ACC112 (cell line): ENCODE measurements at regions not wholly inside any gene's neighbourhood (a gene's known extent, or its start where the extent isn't known, plus 50 kb on each side); places are given as distances from the start of the nearest gene placed in this dataset.

Source experiments
- H2AFZ ChIP-seq: fragments of 200-600 bp; sonication (generic); one replicate; pipeline ENCODE4 v1.6.0; 2017; ENCODE audit warnings: antibody characterized with exemption, low read length; ENCODE audit not compliant: unreplicated experiment
- H3K27ac ChIP-seq: fragments of 200-600 bp; sonication (generic); 2 replicates; pipeline ENCODE4 v1.5.1; 2014; ENCODE audit warnings: low read depth, mild to moderate bottlenecking, antibody characterized with exemption, low read length, moderate library complexity
- H3K27me3 ChIP-seq: fragments of 200-600 bp; sonication (generic); 2 replicates; pipeline ENCODE4 v1.6.1; 2014; ENCODE audit warnings: mild to moderate bottlenecking, antibody characterized with exemption, low read length, moderate library complexity, mixed read lengths; ENCODE audit not compliant: insufficient read depth
- H3K36me3 ChIP-seq: fragments of 200-600 bp; sonication (generic); 2 replicates; pipeline ENCODE4 v1.6.1; 2016; ENCODE audit warnings: mild to moderate bottlenecking, antibody characterized with exemption, low read length, moderate library complexity, mixed read lengths; ENCODE audit not compliant: insufficient read depth
- H3K4me1 ChIP-seq: fragments of 200-600 bp; sonication (generic); one replicate; pipeline ENCODE4 v1.6.1; 2016; ENCODE audit warnings: low read length, mixed read lengths; ENCODE audit not compliant: insufficient read depth, unreplicated experiment, control insufficient read depth
- H3K4me3 ChIP-seq: fragments of 200-600 bp; sonication (generic); 2 replicates; pipeline ENCODE4 v1.5.1; 2014; ENCODE audit warnings: mild to moderate bottlenecking, low read depth, low read length
- H3K79me2 ChIP-seq: fragments of 200-600 bp; sonication (generic); one replicate; pipeline ENCODE4 v1.6.0; 2016; ENCODE audit warnings: low read length; ENCODE audit not compliant: control insufficient read depth, unreplicated experiment, insufficient read depth

DNA sequence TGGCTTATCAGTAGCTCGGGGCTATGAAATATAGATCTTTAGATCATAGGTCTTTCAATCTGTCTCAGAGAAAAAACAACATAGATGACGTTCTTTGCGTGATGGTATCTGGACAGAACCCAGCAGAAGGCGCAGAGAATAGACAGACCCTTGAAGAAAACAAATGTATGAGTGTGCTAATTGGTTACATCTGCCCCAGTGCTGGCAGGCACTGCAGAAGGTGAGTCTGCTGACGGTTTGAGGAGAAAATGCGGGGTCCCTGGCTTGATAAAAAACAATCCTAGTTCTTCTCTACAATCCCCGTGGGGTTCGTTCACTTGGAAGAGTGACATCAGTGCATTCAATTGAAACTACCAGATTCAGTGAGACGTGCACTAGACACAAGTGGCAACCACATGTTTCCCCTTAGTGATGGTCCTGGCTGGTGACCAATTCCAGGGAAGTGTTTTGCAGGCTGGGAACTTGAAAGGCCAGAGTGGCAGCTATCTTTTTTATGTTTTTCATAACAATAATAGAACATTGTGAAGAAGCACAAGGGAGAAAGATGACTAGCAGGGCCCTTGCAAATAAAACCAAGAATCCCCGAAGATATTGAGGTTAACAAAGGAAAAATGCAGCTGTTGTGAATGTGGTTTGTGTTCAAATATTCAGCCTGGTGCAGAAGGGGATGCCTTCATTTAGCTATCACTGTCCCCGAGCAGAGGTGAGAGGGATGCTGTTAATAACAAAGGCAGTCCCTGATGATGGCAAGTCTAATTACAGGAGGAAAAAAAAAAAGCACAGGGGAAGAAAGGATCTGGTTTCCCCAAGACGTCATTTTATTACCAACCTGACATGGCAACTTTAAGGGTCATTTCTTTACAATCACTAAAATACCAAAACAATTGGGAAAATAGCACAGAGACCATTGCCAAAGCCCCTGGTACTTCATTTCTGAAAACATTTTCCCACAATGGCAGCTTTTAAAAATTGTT is 337.6 kb upstream of the FIGN start:
- H2AFZ ChIP-seq, result no peak overlapping the region
- H3K4me1 ChIP-seq, result no peaks in the 10 kb centered on the region
- 0 out of 2 replicates have a peak, but pooled peaks cover 4% of the 10 kb centered on the region for H3K27me3 ChIP-seq
- H3K27ac ChIP-seq, result no peak overlapping the region
- H3K4me3 ChIP-seq, result no peak overlapping the region
- H3K79me2 ChIP-seq, result no peaks in the 10 kb centered on the region
- no peaks in the 10 kb centered on the region for H3K36me3 ChIP-seq

- no peak overlapping the region for H3K4me3 ChIP-seq
- no peaks in the 10 kb centered on the region for H3K27me3 ChIP-seq
- H3K4me1 ChIP-seq, result no peaks in the 10 kb centered on the region
- H2AFZ ChIP-seq, result no peak overlapping the region
- no peaks in the 10 kb centered on the region for H3K36me3 ChIP-seq
- no peak overlapping the region for H3K27ac ChIP-seq
- no peaks in the 10 kb centered on the region for H3K79me2 ChIP-seq
These were observed 333.7 kb upstream of the FIGN start for GRCh38 chr2:164069540-164069939.

GRCh38 chr2:164068063-164068462 is 332.3 kb upstream of the FIGN start:
- Histone ChIP-seq H3K27ac (no peak overlapping the region), H3K4me3 (no peak overlapping the region), H3K36me3 (no peaks in the 10 kb centered on the region), H3K79me2 (no peaks in the 10 kb centered on the region), H3K4me1 (no peaks in the 10 kb centered on the region), H3K27me3 (no peaks in the 10 kb centered on the region), H2AFZ (no peak overlapping the region)

DNA sequence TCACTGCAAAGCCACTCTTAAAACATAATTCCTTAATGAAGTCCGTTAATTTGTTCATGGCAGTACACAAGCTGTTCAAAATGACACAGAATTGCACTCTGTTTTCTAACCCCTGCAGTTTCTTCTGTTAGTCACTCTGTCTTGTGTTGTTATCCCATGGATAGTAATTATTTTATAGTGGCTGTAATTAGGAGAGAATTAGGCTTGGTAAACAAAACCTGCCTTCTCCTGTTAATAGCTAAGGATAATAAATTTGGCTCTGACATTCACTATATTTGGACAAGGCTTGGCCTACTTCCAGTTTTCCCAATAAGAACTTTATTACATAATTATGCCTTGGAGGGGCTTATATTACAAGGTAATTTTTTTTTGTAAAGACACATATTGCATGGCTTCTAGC is 330.3 kb upstream of the FIGN start:
- Histone ChIP-seq H3K27me3 (no peaks in the 10 kb centered on the region), H3K4me1 (no peaks in the 10 kb centered on the region), H3K4me3 (no peak overlapping the region), H2AFZ (no peak overlapping the region), H3K79me2 (no peaks in the 10 kb centered on the region), H3K36me3 (no peaks in the 10 kb centered on the region), H3K27ac (no peak overlapping the region)

DNA sequence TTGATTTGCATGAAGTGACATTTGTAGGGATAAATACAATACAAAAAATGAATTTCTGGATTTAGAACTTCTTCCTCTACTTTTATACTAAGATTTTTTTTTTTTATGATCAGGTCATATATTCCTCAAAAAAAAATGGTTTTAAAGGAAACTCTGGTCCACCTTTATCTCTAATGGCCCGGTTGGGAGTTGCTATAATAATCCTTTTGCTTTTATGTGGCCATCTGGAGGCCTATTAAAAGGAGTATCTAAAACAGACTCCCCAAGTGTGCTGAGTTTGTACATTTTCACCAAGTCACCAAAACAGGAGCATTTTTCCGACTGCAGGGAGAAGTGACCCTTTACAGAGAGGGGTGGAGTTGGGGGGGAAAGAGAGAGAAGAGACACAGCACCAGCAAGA is 329.2 kb upstream of the FIGN start:
- no peak overlapping the region for H3K4me3 ChIP-seq
- no peak overlapping the region for H2AFZ ChIP-seq
- no peaks in the 10 kb centered on the region for H3K36me3 ChIP-seq
- no peaks in the 10 kb centered on the region for H3K79me2 ChIP-seq
- no peak overlapping the region for H3K27ac ChIP-seq
- H3K27me3 ChIP-seq, result no peaks in the 10 kb centered on the region
- H3K4me1 ChIP-seq, result no peaks in the 10 kb centered on the region

DNA sequence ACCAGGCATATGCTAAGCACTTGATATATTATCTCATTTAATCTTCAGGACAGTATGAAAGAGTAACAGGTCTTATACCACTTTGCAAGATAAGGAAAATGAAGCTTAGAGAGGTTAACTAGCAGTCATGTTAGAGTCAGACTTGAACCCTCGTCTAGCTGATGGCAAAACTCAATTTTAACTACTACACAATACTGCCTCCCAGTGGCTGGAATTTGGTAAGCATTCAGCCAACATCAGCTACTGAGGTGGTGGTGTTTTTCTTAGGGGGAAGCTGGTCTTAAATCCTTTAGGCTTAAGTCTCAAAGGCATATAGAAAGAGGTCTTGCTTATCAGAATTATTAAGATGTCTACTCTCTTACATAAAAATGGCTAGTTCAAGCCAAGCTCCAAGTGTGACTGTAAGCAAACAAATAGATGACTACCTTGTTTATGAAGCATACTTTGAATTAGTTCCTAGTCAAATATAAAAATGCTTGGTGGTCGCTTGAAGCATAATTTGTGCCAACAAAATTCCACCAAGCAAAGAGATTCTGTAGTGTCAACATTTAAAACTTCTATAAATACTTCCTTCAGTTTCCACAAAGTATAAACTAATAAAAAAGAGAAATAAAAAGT is 325.4 kb upstream of the FIGN start:
- no peak overlapping the region for H3K27ac ChIP-seq
- no peak overlapping the region for H3K4me3 ChIP-seq
- no peaks in the 10 kb centered on the region for H3K79me2 ChIP-seq
- H3K4me1 ChIP-seq, result no peaks in the 10 kb centered on the region
- no peaks in the 10 kb centered on the region for H3K27me3 ChIP-seq
- H2AFZ ChIP-seq, result no peak overlapping the region
- no peaks in the 10 kb centered on the region for H3K36me3 ChIP-seq

GRCh38 chr2:164060031-164060430 is 324.2 kb upstream of the FIGN start:
- Histone ChIP-seq H3K27ac (no peak overlapping the region), H3K36me3 (no peaks in the 10 kb centered on the region), H3K4me1 (no peaks in the 10 kb centered on the region), H3K4me3 (no peak overlapping the region), H3K27me3 (no peaks in the 10 kb centered on the region), H2AFZ (no peak overlapping the region), H3K79me2 (no peaks in the 10 kb centered on the region)

DNA sequence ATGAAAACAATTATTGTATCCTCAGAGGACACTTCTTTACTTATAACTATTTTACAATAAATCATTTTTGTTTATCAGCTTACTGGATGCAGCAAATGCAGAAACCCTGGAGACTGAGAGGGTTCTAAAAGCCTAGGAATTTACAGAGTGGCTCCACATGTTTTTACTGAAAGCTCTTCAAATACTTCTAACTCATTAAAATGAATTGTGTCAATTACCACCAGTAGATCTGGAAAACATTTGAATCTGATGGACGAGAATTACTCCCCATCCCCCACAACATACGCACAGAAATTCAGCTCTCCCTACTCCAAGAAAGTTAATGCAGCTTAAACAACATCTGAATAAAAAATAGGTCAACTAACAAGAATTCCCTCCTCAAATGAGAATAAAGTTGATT is 319.8 kb upstream of the FIGN start:
- Histone ChIP-seq H3K79me2 (no peaks in the 10 kb centered on the region), H3K4me1 (no peaks in the 10 kb centered on the region), H3K36me3 (no peaks in the 10 kb centered on the region), H3K4me3 (no peak overlapping the region), H3K27me3 (no peaks in the 10 kb centered on the region), H3K27ac (no peak overlapping the region), H2AFZ (no peak overlapping the region)

DNA sequence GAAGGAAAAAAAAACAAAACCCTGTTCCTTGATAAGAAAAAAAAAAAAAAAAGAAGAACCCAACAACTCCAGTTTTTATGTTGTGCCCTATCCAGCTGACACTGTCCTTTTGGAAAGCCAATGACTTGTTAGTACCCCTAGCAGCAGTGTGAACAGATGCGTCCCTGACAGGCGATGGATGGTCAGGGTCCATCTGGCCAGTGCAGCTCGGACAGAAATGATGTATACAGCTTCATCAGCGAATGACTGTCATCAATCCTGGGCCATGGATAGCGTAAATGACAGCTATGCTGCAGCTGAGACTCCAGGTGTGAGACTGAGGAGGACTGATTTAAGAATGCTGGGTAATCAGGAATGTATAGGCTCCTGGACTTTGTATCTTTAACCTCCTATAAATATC is 318.8 kb upstream of the FIGN start:
- Histone ChIP-seq H3K36me3 (no peaks in the 10 kb centered on the region), H3K4me1 (no peaks in the 10 kb centered on the region), H2AFZ (no peak overlapping the region), H3K4me3 (no peak overlapping the region), H3K27me3 (no peaks in the 10 kb centered on the region), H3K79me2 (no peaks in the 10 kb centered on the region), H3K27ac (no peak overlapping the region)

DNA sequence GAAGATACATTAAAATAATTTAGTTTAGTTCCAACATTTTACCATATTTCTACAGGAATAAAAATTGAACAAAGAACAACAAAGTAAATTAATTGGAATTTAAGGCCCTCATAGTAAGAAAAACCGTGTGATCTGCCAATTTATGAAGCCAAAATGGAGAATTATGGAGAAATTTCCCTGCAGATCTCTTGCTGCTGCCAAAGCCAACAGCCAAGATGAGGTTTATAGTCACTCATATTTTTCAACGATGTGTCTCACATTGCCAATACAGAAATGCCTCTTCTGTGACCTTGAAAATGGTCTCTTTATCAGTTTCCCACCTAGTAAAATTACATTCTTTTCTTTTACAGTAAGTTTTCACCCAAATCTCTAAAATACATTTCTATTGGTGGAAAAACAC is 317.2 kb upstream of the FIGN start:
- no peaks in the 10 kb centered on the region for H3K4me1 ChIP-seq
- H3K27me3 ChIP-seq, result no peaks in the 10 kb centered on the region
- no peak overlapping the region for H3K27ac ChIP-seq
- H2AFZ ChIP-seq, result no peak overlapping the region
- no peak overlapping the region for H3K4me3 ChIP-seq
- H3K79me2 ChIP-seq, result no peaks in the 10 kb centered on the region
- no peaks in the 10 kb centered on the region for H3K36me3 ChIP-seq

- Histone ChIP-seq H3K36me3 (no peaks in the 10 kb centered on the region), H3K27me3 (no peaks in the 10 kb centered on the region), H3K4me3 (no peak overlapping the region), H3K4me1 (no peaks in the 10 kb centered on the region), H3K79me2 (no peaks in the 10 kb centered on the region), H3K27ac (no peak overlapping the region), H2AFZ (no peak overlapping the region)
These were observed 316.2 kb upstream of the FIGN start for GRCh38 chr2:164052006-164052405.
